ENCODE measurements at regions not wholly inside any gene's neighbourhood (a gene's known extent, or its start where the extent isn't known, plus 50 kb on each side); places are given as distances from the start of the nearest gene placed in this dataset.

DNA sequence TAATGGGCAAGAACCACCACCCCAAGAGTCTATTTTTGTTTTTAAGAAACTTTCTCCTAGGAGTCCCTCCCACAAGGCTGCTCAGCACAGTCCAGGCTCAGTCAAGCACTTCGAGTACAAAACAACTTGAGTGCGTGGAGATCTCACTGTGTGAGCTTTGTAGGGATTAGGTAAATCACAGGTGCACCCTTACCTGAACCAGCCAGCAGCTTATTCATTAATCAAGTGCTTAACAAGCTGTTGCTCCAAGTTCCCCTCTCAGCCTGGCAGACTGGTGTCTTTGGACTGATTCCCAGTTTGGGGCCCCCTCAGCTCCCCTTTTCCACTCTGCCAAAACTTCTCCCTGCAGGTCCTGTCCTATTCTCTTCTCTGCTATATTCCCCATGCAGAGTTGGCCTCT, 133.1 kb downstream of the LY86 start:
- TF ChIP-seq, protein P1, sequence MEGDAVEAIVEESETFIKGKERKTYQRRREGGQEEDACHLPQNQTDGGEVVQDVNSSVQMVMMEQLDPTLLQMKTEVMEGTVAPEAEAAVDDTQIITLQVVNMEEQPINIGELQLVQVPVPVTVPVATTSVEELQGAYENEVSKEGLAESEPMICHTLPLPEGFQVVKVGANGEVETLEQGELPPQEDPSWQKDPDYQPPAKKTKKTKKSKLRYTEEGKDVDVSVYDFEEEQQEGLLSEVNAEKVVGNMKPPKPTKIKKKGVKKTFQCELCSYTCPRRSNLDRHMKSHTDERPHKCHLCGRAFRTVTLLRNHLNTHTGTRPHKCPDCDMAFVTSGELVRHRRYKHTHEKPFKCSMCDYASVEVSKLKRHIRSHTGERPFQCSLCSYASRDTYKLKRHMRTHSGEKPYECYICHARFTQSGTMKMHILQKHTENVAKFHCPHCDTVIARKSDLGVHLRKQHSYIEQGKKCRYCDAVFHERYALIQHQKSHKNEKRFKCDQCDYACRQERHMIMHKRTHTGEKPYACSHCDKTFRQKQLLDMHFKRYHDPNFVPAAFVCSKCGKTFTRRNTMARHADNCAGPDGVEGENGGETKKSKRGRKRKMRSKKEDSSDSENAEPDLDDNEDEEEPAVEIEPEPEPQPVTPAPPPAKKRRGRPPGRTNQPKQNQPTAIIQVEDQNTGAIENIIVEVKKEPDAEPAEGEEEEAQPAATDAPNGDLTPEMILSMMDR (conservative IDR thresholded peaks at IDR 0.05), result no peak
- TF ChIP-seq ZFX (IDR thresholded peaks at IDR 0.05), result no peak
